ENCODE measurements at regions not wholly inside any gene's neighbourhood (a gene's known extent, or its start where the extent isn't known, plus 50 kb on each side); places are given as distances from the start of the nearest gene placed in this dataset.

GRCh38 chrX:46257451-46257879 lies 287.8 kb downstream of the ZNF674 start:
- Histone ChIP-seq H3K36me3 (ENCODE audit: control insufficient read depth, insufficient read depth, low read length) (no peaks in the 10 kb centered on the region), H3K27me3 (ENCODE audit: control insufficient read depth, insufficient read depth, low read length) (no peaks in the 10 kb centered on the region), H3K4me3 (ENCODE audit: low read depth, low read length) (no peak overlapping the region)
- POLR2A ChIA-PET, result no interaction called here
- CTCF ChIA-PET, result interaction anchor here (0.6 kb wide), 1 partner anchor 820 kb away, joined by 3 read pairs; no protein-coding TSS in a partner anchor
- no peak for TF ChIP-seq CTCF (IDR thresholded peaks at IDR 0.05; ENCODE audit: insufficient read depth, low read depth, low read length)
- DNase-seq (ENCODE audit: low read depth), result no peak

- no peak for DNase-seq (ENCODE audit: low read depth)
- Histone ChIP-seq H3K27me3 (ENCODE audit: control insufficient read depth, insufficient read depth, low read length) (no peaks in the 10 kb centered on the region), H3K4me3 (ENCODE audit: low read depth, low read length) (no peak overlapping the region), H3K36me3 (ENCODE audit: control insufficient read depth, insufficient read depth, low read length) (no peaks in the 10 kb centered on the region)
- TF ChIP-seq CTCF (IDR thresholded peaks at IDR 0.05; ENCODE audit: insufficient read depth, low read depth, low read length), result no peak
- POLR2A ChIA-PET, result no interaction called here
- CTCF ChIA-PET, result interaction anchor here (0.6 kb wide), 1 partner anchor 819 kb away, joined by 3 read pairs; no protein-coding TSS in a partner anchor
These were observed 288.3 kb downstream of the ZNF674 start for GRCh38 chrX:46256875-46257274.

GRCh38 chrX:46255046-46255445 lies 290.2 kb downstream of the ZNF674 start:
- POLR2A ChIA-PET, result interaction anchor here (0.7 kb wide), 1 partner anchor 715 kb away, joined by 4 read pairs; no protein-coding TSS in a partner anchor
- no peaks in the 10 kb centered on the region for H3K36me3 ChIP-seq (ENCODE audit: control insufficient read depth, insufficient read depth, low read length)
- TF ChIP-seq CTCF (IDR thresholded peaks at IDR 0.05; ENCODE audit: insufficient read depth, low read depth, low read length), result no peak
- CTCF ChIA-PET, result interaction anchor here (0.9 kb wide), 1 partner anchor 9 kb away, joined by 3 read pairs; no protein-coding TSS in a partner anchor
- DNase-seq (ENCODE audit: low read depth), result no peak
- no peaks in the 10 kb centered on the region for H3K27me3 ChIP-seq (ENCODE audit: control insufficient read depth, insufficient read depth, low read length)
- no peak overlapping the region for H3K4me3 ChIP-seq (ENCODE audit: low read depth, low read length)

GRCh38 chrX:46254641-46255040 lies 290.6 kb downstream of the ZNF674 start:
- ChIA-PET POLR2A (interaction anchor here (0.7 kb wide), 1 partner anchor 715 kb away, joined by 4 read pairs; no protein-coding TSS in a partner anchor), CTCF (interaction anchor here (0.9 kb wide), 1 partner anchor 9 kb away, joined by 3 read pairs; no protein-coding TSS in a partner anchor)
- DNase-seq (ENCODE audit: low read depth), result no peak
- TF ChIP-seq CTCF (IDR thresholded peaks at IDR 0.05; ENCODE audit: insufficient read depth, low read depth, low read length), result no peak
- Histone ChIP-seq H3K36me3 (ENCODE audit: control insufficient read depth, insufficient read depth, low read length) (no peaks in the 10 kb centered on the region), H3K27me3 (ENCODE audit: control insufficient read depth, insufficient read depth, low read length) (no peaks in the 10 kb centered on the region), H3K4me3 (ENCODE audit: low read depth, low read length) (no peak overlapping the region)

GRCh38 chrX:46251755-46252154 lies 293.5 kb downstream of the ZNF674 start:
- ChIA-PET CTCF (no interaction called here), POLR2A (no interaction called here)

More at GRCh38 chrX:46251755-46252154, 293.5 kb downstream of the ZNF674 start:
- H3K36me3 ChIP-seq (ENCODE audit: control insufficient read depth, insufficient read depth, low read length), result no peaks in the 10 kb centered on the region
- no peak for TF ChIP-seq CTCF (IDR thresholded peaks at IDR 0.05; ENCODE audit: insufficient read depth, low read depth, low read length)
- H3K4me3 ChIP-seq (ENCODE audit: low read depth, low read length), result no peak overlapping the region
- no peak for DNase-seq (ENCODE audit: low read depth)
- no peaks in the 10 kb centered on the region for H3K27me3 ChIP-seq (ENCODE audit: control insufficient read depth, insufficient read depth, low read length)

Measured in BJ (cell line).